HG03469 (cell line): ENCODE measurements at regions not wholly inside any gene's neighbourhood (a gene's known extent, or its start where the extent isn't known, plus 50 kb on each side); places are given as distances from the start of the nearest gene placed in this dataset.
"Not testable (repeated sequence)": the region's sequence is repeated elsewhere in the genome, so short reads cannot be mapped to it uniquely, and the experiment has no call there.

Experiments
- ATAC-seq: cut with Tn5 transposase; IDR thresholded peaks from one replicate; pipeline ENCODE4 v1.9.1; 2021; ENCODE audit warnings: mild to moderate bottlenecking, moderate library complexity, moderate number of reproducible peaks; ENCODE audit not compliant: unreplicated experiment

- no peak for ATAC-seq
Measured at GRCh38 chr3:192010490-192010889, 549.5 kb downstream of the PYDC2 start.

GRCh38 chr3:192011137-192011536 lies 550.2 kb downstream of the PYDC2 start:
- ATAC-seq = no peak

GRCh38 chr3:192013110-192013509 lies 552.1 kb downstream of the PYDC2 start:
- ATAC-seq = no peak

GRCh38 chr3:192022412-192022811 lies 561.4 kb downstream of the PYDC2 start:
- no peak for ATAC-seq

GRCh38 chr3:192024751-192025150 lies 563.8 kb downstream of the PYDC2 start:
- no peak for ATAC-seq

- no peak for ATAC-seq
Measured at GRCh38 chr3:192026661-192027060, 565.7 kb downstream of the PYDC2 start.

- ATAC-seq = no peak
Measured at GRCh38 chr3:192031941-192032340, 571.0 kb downstream of the PYDC2 start.

GRCh38 chr3:192033246-192033645 lies 572.3 kb downstream of the PYDC2 start:
- no peak for ATAC-seq

- ATAC-seq = no peak
Measured at GRCh38 chr3:192038726-192039125, 577.8 kb downstream of the PYDC2 start.

- no peak for ATAC-seq
Measured at GRCh38 chr3:192039593-192039992, 578.6 kb downstream of the PYDC2 start.

GRCh38 chr3:192040282-192041043 lies 579.5 kb downstream of the PYDC2 start:
- no peak for ATAC-seq

GRCh38 chr3:192042116-192042515 lies 581.2 kb downstream of the PYDC2 start:
- peak; percentile 97 for ATAC-seq

GRCh38 chr3:192054881-192055280 lies 593.9 kb downstream of the PYDC2 start:
- no peak for ATAC-seq

- no peak for ATAC-seq
Measured at GRCh38 chr3:192055946-192056345, 595.0 kb downstream of the PYDC2 start.

- no peak for ATAC-seq
Measured at GRCh38 chr3:192057261-192057660, 596.3 kb downstream of the PYDC2 start.

- no peak for ATAC-seq
Measured at GRCh38 chr3:192060160-192060781, 599.3 kb downstream of the PYDC2 start.

- ATAC-seq = no peak
Measured at GRCh38 chr3:192061426-192061825, 600.5 kb downstream of the PYDC2 start.

- ATAC-seq = no peak
Measured at GRCh38 chr3:192062186-192062585, 601.2 kb downstream of the PYDC2 start.

- peak; percentile 66 for ATAC-seq
Measured at GRCh38 chr3:192063570-192063969, 602.6 kb downstream of the PYDC2 start.

GRCh38 chr3:192064959-192065358 lies 604.0 kb downstream of the PYDC2 start:
- no peak for ATAC-seq

GRCh38 chr3:192066253-192066652 lies 605.3 kb downstream of the PYDC2 start:
- ATAC-seq = not testable (repeated sequence)

- peak; percentile 57 for ATAC-seq
Measured at GRCh38 chr3:192068464-192069254, 607.7 kb downstream of the PYDC2 start.
